Adrenal gland (tissue), 5 donors: ENCODE measurements at regions not wholly inside any gene's neighbourhood (a gene's known extent, or its start where the extent isn't known, plus 50 kb on each side); places are given as distances from the start of the nearest gene placed in this dataset.

Experiments used
- POLR2A ChIP-seq, 2 donors: fragments of 450-650 bp; IDR thresholded peaks; one replicate each; pipeline ENCODE4 v1.6.1; 2017; ENCODE audit warnings: antibody characterized with exemption in 2 of 2, mild to moderate bottlenecking in 2 of 2, moderate library complexity in 1 of 2
- TF ChIP-seq, protein P1 (sequence below), 6 experiments: fragments of 450-650 bp in 4 of 6; fragments of 200-600 bp in 2 of 6; sonication (generic) in 1 of 6; IDR thresholded peaks; 1 replicate in 5 of 6; 2 replicates in 1 of 6; pipeline versions ENCODE4 v1.5.1 to v1.8.0; 2016 to 2021; ENCODE audit warnings: antibody characterized with exemption in 6 of 6, mild to moderate bottlenecking in 2 of 6, moderate library complexity in 1 of 6
- donor health status: DM: no; HTN: no; CAD: no.

- TF ChIP-seq, protein P1, sequence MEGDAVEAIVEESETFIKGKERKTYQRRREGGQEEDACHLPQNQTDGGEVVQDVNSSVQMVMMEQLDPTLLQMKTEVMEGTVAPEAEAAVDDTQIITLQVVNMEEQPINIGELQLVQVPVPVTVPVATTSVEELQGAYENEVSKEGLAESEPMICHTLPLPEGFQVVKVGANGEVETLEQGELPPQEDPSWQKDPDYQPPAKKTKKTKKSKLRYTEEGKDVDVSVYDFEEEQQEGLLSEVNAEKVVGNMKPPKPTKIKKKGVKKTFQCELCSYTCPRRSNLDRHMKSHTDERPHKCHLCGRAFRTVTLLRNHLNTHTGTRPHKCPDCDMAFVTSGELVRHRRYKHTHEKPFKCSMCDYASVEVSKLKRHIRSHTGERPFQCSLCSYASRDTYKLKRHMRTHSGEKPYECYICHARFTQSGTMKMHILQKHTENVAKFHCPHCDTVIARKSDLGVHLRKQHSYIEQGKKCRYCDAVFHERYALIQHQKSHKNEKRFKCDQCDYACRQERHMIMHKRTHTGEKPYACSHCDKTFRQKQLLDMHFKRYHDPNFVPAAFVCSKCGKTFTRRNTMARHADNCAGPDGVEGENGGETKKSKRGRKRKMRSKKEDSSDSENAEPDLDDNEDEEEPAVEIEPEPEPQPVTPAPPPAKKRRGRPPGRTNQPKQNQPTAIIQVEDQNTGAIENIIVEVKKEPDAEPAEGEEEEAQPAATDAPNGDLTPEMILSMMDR (IDR thresholded peaks at IDR 0.05): no peak
- TF ChIP-seq POLR2A (IDR thresholded peaks at IDR 0.05): no peak
Observed at GRCh38 chr17:77402159-77402731, 261.5 kb downstream of the SEC14L1 start.
